Stomach (tissue), 4 donors: ENCODE measurements at regions not wholly inside any gene's neighbourhood (a gene's known extent, or its start where the extent isn't known, plus 50 kb on each side); places are given as distances from the start of the nearest gene placed in this dataset.

Experiments used
- CTCF ChIP-seq, 7 experiments: fragments of 450-650 bp in 4 of 7; fragments of 200-600 bp in 3 of 7; sonication (generic) in 3 of 7; IDR thresholded peaks; one replicate each; pipeline ENCODE4 v1.5.1; 2016 to 2019; ENCODE audit warnings: antibody characterized with exemption in 7 of 7, control low read depth in 2 of 7, mild to moderate bottlenecking in 1 of 7
- EP300 ChIP-seq: sonication (generic); formaldehyde crosslinking; IDR thresholded peaks from one replicate; pipeline ENCODE4 v1.6.1; 2017; ENCODE audit warnings: antibody characterized with exemption
- POLR2A ChIP-seq, 4 donors: fragments of 450-650 bp; IDR thresholded peaks; one replicate each; pipeline ENCODE4 v1.6.1; 2016; ENCODE audit warnings: antibody characterized with exemption in 4 of 4, control low read depth in 2 of 4, mild to moderate bottlenecking in 1 of 4, moderate library complexity in 1 of 4
- POLR2AphosphoS5 ChIP-seq, 3 donors: sonication (generic); formaldehyde crosslinking; IDR thresholded peaks; one replicate each; pipeline ENCODE4 v1.6.1; 2016; ENCODE audit warnings: antibody characterized with exemption in 3 of 3

- no peak for TF ChIP-seq POLR2A (IDR thresholded peaks at IDR 0.05)
- TF ChIP-seq CTCF (IDR thresholded peaks at IDR 0.05): no peak
- TF ChIP-seq POLR2AphosphoS5 (IDR thresholded peaks at IDR 0.05): no peak
- no peak for TF ChIP-seq EP300
Measured at GRCh38 chr10:91742229-91742628, 56.0 kb upstream of the TNKS2 start.
